Caco-2 (cell line): ENCODE measurements at regions not wholly inside any gene's neighbourhood (a gene's known extent, or its start where the extent isn't known, plus 50 kb on each side); places are given as distances from the start of the nearest gene placed in this dataset.

Experiments
- BruUV-seq: library from RNA; stranded (reverse); fragments of 400-500 nt; replicated peaks from 2 replicates; lab custom pipeline; 2021; lab: Mats Ljungman, UMichigan
- CTCF ChIA-PET: fragments of 300-600 bp; sonication (Branson Sonifier 250); formaldehyde crosslinking; loops from one replicate; lab custom pipeline; 2022; ENCODE audit warnings: antibody characterized with exemption; lab: Charles Lee
- POLR2A ChIA-PET: fragments of 300-600 bp; sonication (Branson Sonifier 250); formaldehyde crosslinking; loops from one replicate; lab custom pipeline; 2022; ENCODE audit warnings: antibody characterized with exemption; lab: Charles Lee
- DNase-seq, 2 experiments: peaks; one replicate each; pipeline versions ENCODE4 v3.0.0 to v3.0.0-alpha.2; 2020 to 2022
- H3K27me3 ChIP-seq: replicated peaks from 2 replicates; pipeline ENCODE4 v1.6.0; 2011; ENCODE audit warnings: low read length; ENCODE audit not compliant: control insufficient read depth, insufficient read depth
- H3K36me3 ChIP-seq: 2 replicates; pipeline ENCODE4 v1.5.1; 2011; ENCODE audit warnings: low read length; ENCODE audit not compliant: control insufficient read depth, insufficient read depth
- H3K4me1 ChIP-seq: fragments of 250-450 bp; sonication (Bioruptor Pico); 2 replicates; pipeline ENCODE4 v1.5.1; 2020; ENCODE audit warnings: mild to moderate bottlenecking
- H3K4me3 ChIP-seq: 2 replicates; pipeline ENCODE4 v1.5.1; 2011; ENCODE audit warnings: low read depth, mild to moderate bottlenecking, control low read depth, low read length
- H3K9me3 ChIP-seq: fragments of 250-450 bp; sonication (Bioruptor Pico); 2 replicates; pipeline ENCODE4 v1.5.1; 2020; ENCODE audit warnings: mild to moderate bottlenecking, moderate library complexity
- H3K27ac Mint-ChIP-seq: one replicate; pipeline ENCODE4 v1.8.0; 2022; ENCODE audit warnings: mixed read lengths; ENCODE audit not compliant: unreplicated experiment
- H3K27me3 Mint-ChIP-seq: one replicate; pipeline ENCODE4 v1.8.0; 2022; ENCODE audit warnings: mixed read lengths; ENCODE audit not compliant: insufficient read depth, unreplicated experiment
- H3K36me3 Mint-ChIP-seq: one replicate; pipeline ENCODE4 v1.8.0; 2022; ENCODE audit warnings: mild to moderate bottlenecking, mixed read lengths; ENCODE audit not compliant: insufficient read depth, unreplicated experiment
- H3K4me1 Mint-ChIP-seq: one replicate; pipeline ENCODE4 v1.8.0; 2022; ENCODE audit warnings: low read depth, mixed read lengths; ENCODE audit not compliant: unreplicated experiment
- H3K4me3 Mint-ChIP-seq: one replicate; pipeline ENCODE4 v1.8.0; 2022; ENCODE audit warnings: mild to moderate bottlenecking, moderate library complexity, mixed read lengths; ENCODE audit not compliant: unreplicated experiment
- H3K9me3 Mint-ChIP-seq: one replicate; pipeline ENCODE4 v1.8.0; 2022; ENCODE audit warnings: mixed read lengths; ENCODE audit not compliant: unreplicated experiment
- intact Hi-C: fragments of 100-400 bp; cut with micrococcal nuclease; formaldehyde crosslinking; loops from one replicate; pipeline ENCODE4 v1.10.0; 2022; ENCODE audit not compliant: unreplicated experiment
- TF ChIP-seq, protein P1 (sequence below), 2 experiments: fragments of 200-600 bp in 1 of 2; IDR thresholded peaks; 1 replicate in 1 of 2; 2 replicates in 1 of 2; pipeline versions ENCODE4 v1.5.1 to v1.8.0; 2011 to 2022; ENCODE audit warnings: antibody characterized with exemption in 1 of 2, control low read depth in 1 of 2, inconsistent platforms in 1 of 2, low read depth in 1 of 2, low read length in 1 of 2, mild to moderate bottlenecking in 1 of 2, moderate library complexity in 1 of 2; ENCODE audit not compliant: insufficient read depth in 1 of 2, severe bottlenecking in 1 of 2, unreplicated experiment in 1 of 2

DNA sequence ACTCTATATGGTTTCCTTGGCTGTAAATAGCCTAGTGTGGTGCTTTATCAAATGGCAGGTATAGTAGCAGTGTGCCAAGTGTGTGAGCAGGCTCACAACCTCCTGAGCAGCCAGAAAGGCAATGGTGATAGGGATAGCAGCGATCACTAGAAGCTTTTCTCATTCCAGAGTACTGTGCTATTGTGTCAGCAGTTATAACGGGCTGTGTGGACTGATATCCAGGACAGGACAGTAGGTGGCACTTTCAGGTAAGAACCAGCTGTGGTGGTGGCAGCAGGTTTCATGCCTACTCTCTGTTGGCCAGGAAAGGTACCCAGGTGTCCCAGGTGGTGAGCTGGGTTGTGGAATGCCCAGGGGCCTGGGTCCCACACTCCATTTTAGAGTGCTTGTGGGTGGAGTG, 448.8 kb upstream of the BTBD3 start:
- no peaks in the 10 kb centered on the region for H3K27me3 ChIP-seq
- TF ChIP-seq, protein P1, sequence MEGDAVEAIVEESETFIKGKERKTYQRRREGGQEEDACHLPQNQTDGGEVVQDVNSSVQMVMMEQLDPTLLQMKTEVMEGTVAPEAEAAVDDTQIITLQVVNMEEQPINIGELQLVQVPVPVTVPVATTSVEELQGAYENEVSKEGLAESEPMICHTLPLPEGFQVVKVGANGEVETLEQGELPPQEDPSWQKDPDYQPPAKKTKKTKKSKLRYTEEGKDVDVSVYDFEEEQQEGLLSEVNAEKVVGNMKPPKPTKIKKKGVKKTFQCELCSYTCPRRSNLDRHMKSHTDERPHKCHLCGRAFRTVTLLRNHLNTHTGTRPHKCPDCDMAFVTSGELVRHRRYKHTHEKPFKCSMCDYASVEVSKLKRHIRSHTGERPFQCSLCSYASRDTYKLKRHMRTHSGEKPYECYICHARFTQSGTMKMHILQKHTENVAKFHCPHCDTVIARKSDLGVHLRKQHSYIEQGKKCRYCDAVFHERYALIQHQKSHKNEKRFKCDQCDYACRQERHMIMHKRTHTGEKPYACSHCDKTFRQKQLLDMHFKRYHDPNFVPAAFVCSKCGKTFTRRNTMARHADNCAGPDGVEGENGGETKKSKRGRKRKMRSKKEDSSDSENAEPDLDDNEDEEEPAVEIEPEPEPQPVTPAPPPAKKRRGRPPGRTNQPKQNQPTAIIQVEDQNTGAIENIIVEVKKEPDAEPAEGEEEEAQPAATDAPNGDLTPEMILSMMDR (IDR thresholded peaks at IDR 0.05; ENCODE audit: insufficient read depth in 1 of 2, low read depth in 1 of 2, low read length in 1 of 2, severe bottlenecking in 1 of 2, unreplicated experiment in 1 of 2), result no peak
- H3K4me1 ChIP-seq, result no peaks in the 10 kb centered on the region
- H3K9me3 ChIP-seq, result no peaks in the 10 kb centered on the region
- Mint-ChIP-seq H3K27ac (no peak overlapping the region), H3K27me3 (no peaks in the 10 kb centered on the region), H3K9me3 (no peaks in the 10 kb centered on the region), H3K36me3 (no peaks in the 10 kb centered on the region), H3K4me3 (no peak overlapping the region), H3K4me1 (no peaks in the 10 kb centered on the region)
- CTCF ChIA-PET, result no interaction called here
- POLR2A ChIA-PET, result no interaction called here
- DNase-seq, result no peak
- H3K36me3 ChIP-seq, result no peaks in the 10 kb centered on the region
- H3K4me3 ChIP-seq, result no peak overlapping the region
- intact Hi-C loops, result no loop called here
- no TSS peak for BruUV-seq

- ChIA-PET POLR2A (no interaction called here), CTCF (no interaction called here)
- intact Hi-C loops, result no loop called here
- BruUV-seq, result no TSS peak
- H3K36me3 ChIP-seq, result no peaks in the 10 kb centered on the region
- Mint-ChIP-seq H3K27me3 (no peaks in the 10 kb centered on the region), H3K4me3 (no peak overlapping the region), H3K9me3 (no peaks in the 10 kb centered on the region), H3K36me3 (no peaks in the 10 kb centered on the region), H3K27ac (no peak overlapping the region), H3K4me1 (no peaks in the 10 kb centered on the region)
- no peak overlapping the region for H3K4me3 ChIP-seq
- H3K9me3 ChIP-seq, result no peaks in the 10 kb centered on the region
- TF ChIP-seq, protein P1 (IDR thresholded peaks at IDR 0.05; ENCODE audit: insufficient read depth in 1 of 2, low read depth in 1 of 2, low read length in 1 of 2, severe bottlenecking in 1 of 2, unreplicated experiment in 1 of 2), result no peak
- no peaks in the 10 kb centered on the region for H3K27me3 ChIP-seq
- H3K4me1 ChIP-seq, result no peaks in the 10 kb centered on the region
- DNase-seq, result no peak
Measured at GRCh38 chr20:11469795-11470435, 447.8 kb upstream of the BTBD3 start.

DNA sequence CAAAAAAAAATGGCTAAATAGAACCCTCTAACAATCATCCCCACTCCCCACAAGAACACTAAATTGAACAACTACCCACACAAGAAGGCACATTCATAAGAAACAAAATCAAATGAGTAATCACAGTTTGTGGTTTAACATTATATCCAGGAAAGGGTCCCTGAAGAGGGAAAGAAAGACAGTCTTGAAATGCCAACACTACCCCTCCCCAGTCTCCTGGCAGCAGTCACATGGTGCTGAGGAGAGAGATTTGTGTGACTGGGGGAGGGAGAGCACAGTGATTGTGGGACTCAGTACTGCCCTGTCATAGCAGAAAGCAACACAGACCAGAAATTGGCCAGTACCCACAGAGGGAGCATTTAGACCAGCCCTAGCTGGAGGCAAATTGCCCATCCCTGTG, 443.7 kb upstream of the BTBD3 start:
- Histone ChIP-seq H3K27me3 (no peaks in the 10 kb centered on the region), H3K9me3 (peaks cover 3% of the 10 kb centered on the region; the same call in 1 of the 2 replicates), H3K4me1 (no peaks in the 10 kb centered on the region), H3K36me3 (no peaks in the 10 kb centered on the region), H3K4me3 (no peak overlapping the region)
- no peak for DNase-seq
- ChIA-PET CTCF (no interaction called here), POLR2A (no interaction called here)
- H3K4me1 Mint-ChIP-seq, result no peaks in the 10 kb centered on the region
- H3K36me3 Mint-ChIP-seq, result no peaks in the 10 kb centered on the region
- no peak overlapping the region for H3K27ac Mint-ChIP-seq
- TF ChIP-seq, protein P1 (IDR thresholded peaks at IDR 0.05; ENCODE audit: insufficient read depth in 1 of 2, low read depth in 1 of 2, low read length in 1 of 2, severe bottlenecking in 1 of 2, unreplicated experiment in 1 of 2), result no peak
- no TSS peak for BruUV-seq
- intact Hi-C loops, result no loop called here
- H3K9me3 Mint-ChIP-seq, result peaks cover 21% of the 10 kb centered on the region
- H3K27me3 Mint-ChIP-seq, result no peaks in the 10 kb centered on the region
- no peak overlapping the region for H3K4me3 Mint-ChIP-seq
